CD14-positive monocyte (primary cell): ENCODE measurements at regions not wholly inside any gene's neighbourhood (a gene's known extent, or its start where the extent isn't known, plus 50 kb on each side); places are given as distances from the start of the nearest gene placed in this dataset.

Experiments used
- DNase-seq, 3 donors: peaks; one replicate each; pipeline ENCODE4 v3.0.0-alpha.2; 2011 to 2022
- H2AFZ ChIP-seq: 2 replicates; pipeline ENCODE4 v1.6.0; 2012; ENCODE audit warnings: mild to moderate bottlenecking, low read depth, low read length, inconsistent platforms; ENCODE audit not compliant: insufficient read depth, poor library complexity, severe bottlenecking
- H3K27ac ChIP-seq, 2 donors: 1 replicate in 1 of 2; 2 replicates in 1 of 2; pipeline ENCODE4 v1.5.1; 2012 to 2013; ENCODE audit warnings: low read length in 2 of 2, control low read depth in 1 of 2, inconsistent platforms in 1 of 2, low read depth in 1 of 2, mild to moderate bottlenecking in 1 of 2
- H3K27me3 ChIP-seq, 2 donors: one replicate each; pipeline versions ENCODE4 v1.6.0 to v1.6.1; 2011 to 2013; ENCODE audit warnings: low read length in 2 of 2; ENCODE audit not compliant: control insufficient read depth in 2 of 2, insufficient read depth in 2 of 2
- H3K36me3 ChIP-seq, 2 donors: replicated peaks in 1 of 2; 1 replicate in 1 of 2; 2 replicates in 1 of 2; pipeline versions ENCODE4 v1.5.1 to v1.6.1; 2012 to 2013; ENCODE audit warnings: low read length in 2 of 2, control low read depth in 1 of 2, inconsistent platforms in 1 of 2, mild to moderate bottlenecking in 1 of 2; ENCODE audit not compliant: insufficient read depth in 2 of 2, control insufficient read depth in 1 of 2
- H3K4me1 ChIP-seq, 2 donors: 1 replicate in 1 of 2; 2 replicates in 1 of 2; pipeline versions ENCODE4 v1.5.1 to v1.6.1; 2012 to 2013; ENCODE audit warnings: low read length in 2 of 2, control low read depth in 1 of 2, inconsistent platforms in 1 of 2, mild to moderate bottlenecking in 1 of 2, moderate library complexity in 1 of 2; ENCODE audit not compliant: insufficient read depth in 2 of 2, control insufficient read depth in 1 of 2
- H3K4me2 ChIP-seq: replicated peaks from 2 replicates; pipeline ENCODE3; 2012; ENCODE audit warnings: low read length, moderate library complexity, mild to moderate bottlenecking; ENCODE audit not compliant: poor library complexity, severe bottlenecking; ENCODE audit errors: extremely low read depth
- H3K4me3 ChIP-seq, 3 experiments: fragments of 200-600 bp in 1 of 3; sonication (generic) in 1 of 3; replicated peaks in 1 of 3; 1 replicate in 2 of 3; 2 replicates in 1 of 3; pipeline ENCODE4 v1.5.1; 2011 to 2013; ENCODE audit warnings: low read length in 3 of 3, mild to moderate bottlenecking in 3 of 3, control low read depth in 2 of 3, low read depth in 2 of 3, inconsistent platforms in 1 of 3, moderate library complexity in 1 of 3
- H3K79me2 ChIP-seq: 2 replicates; pipeline ENCODE4 v1.6.0; 2012; ENCODE audit warnings: mild to moderate bottlenecking, control low read depth, inconsistent platforms, low read length, moderate library complexity; ENCODE audit not compliant: insufficient read depth
- H3K9ac ChIP-seq: 2 replicates; pipeline ENCODE4 v1.6.0; 2017; ENCODE audit warnings: low read length, mild to moderate bottlenecking; ENCODE audit not compliant: insufficient read depth, poor library complexity, severe bottlenecking
- H3K9me3 ChIP-seq, 2 donors: replicated peaks in 1 of 2; 1 replicate in 1 of 2; 2 replicates in 1 of 2; pipeline versions ENCODE4 v1.5.1 to v1.6.1; 2012 to 2013; ENCODE audit warnings: low read length in 2 of 2, control low read depth in 1 of 2; ENCODE audit not compliant: control insufficient read depth in 1 of 2, insufficient read depth in 1 of 2
- H4K20me1 ChIP-seq: 2 replicates; pipeline ENCODE4 v1.6.0; 2012; ENCODE audit warnings: mild to moderate bottlenecking, low read length, control low read depth, moderate library complexity; ENCODE audit not compliant: insufficient read depth
- H3K27ac Mint-ChIP-seq, 7 donors: one replicate each; pipeline ENCODE4 v1.8.0; 2020; ENCODE audit warnings: mild to moderate bottlenecking in 7 of 7, mixed read lengths in 7 of 7, moderate library complexity in 6 of 7, inconsistent platforms in 2 of 7
- H3K27me3 Mint-ChIP-seq, 3 donors: one replicate each; pipeline ENCODE4 v1.8.0; 2021 to 2022; ENCODE audit warnings: low read depth in 3 of 3, mild to moderate bottlenecking in 3 of 3, mixed read lengths in 3 of 3, moderate library complexity in 3 of 3, inconsistent platforms in 1 of 3
- H3K36me3 Mint-ChIP-seq, 2 donors: one replicate each; pipeline ENCODE4 v1.8.0; 2020; ENCODE audit warnings: mixed read lengths in 2 of 2, inconsistent platforms in 1 of 2, mild to moderate bottlenecking in 1 of 2
- H3K4me1 Mint-ChIP-seq: one replicate; pipeline ENCODE4 v1.8.0; 2020; ENCODE audit warnings: mild to moderate bottlenecking, mixed read lengths
- H3K4me3 Mint-ChIP-seq, 2 donors: one replicate each; pipeline ENCODE4 v1.8.0; 2020; ENCODE audit warnings: mild to moderate bottlenecking in 2 of 2, mixed read lengths in 2 of 2, moderate library complexity in 1 of 2
- H3K9me3 Mint-ChIP-seq, 7 donors: one replicate each; pipeline ENCODE4 v1.8.0; 2020 to 2022; ENCODE audit warnings: mixed read lengths in 7 of 7, mild to moderate bottlenecking in 6 of 7, moderate library complexity in 6 of 7, inconsistent platforms in 2 of 7
- CTCF ChIP-seq: fragments of 200-600 bp; IDR thresholded peaks from one replicate; pipeline ENCODE4 v1.8.0; 2022; ENCODE audit warnings: antibody characterized with exemption, mild to moderate bottlenecking
- WGBS: methylation state at CpG from one replicate; pipeline ENCODE4 v1.1.5; 2013; ENCODE audit warnings: missing lambda C conversion rate; ENCODE audit not compliant: insufficient coverage; 5-methylcytosine and 5-hydroxymethylcytosine counted together
- intact Hi-C, 2 donors: fragments of 100-400 bp; cut with micrococcal nuclease; formaldehyde crosslinking; loops; one replicate each; pipeline versions ENCODE4 v1.15.0 to v1.15.1; 2023

GRCh38 chr3:153036846-153037245 is 125.2 kb upstream of the RAP2B start:
- Histone ChIP-seq H3K4me1 (no peaks in the 10 kb centered on the region), H4K20me1 (no peaks in the 10 kb centered on the region), H3K9ac (no peak overlapping the region), H3K4me2 (no peak overlapping the region), H3K27ac (no peak overlapping the region), H3K27me3 (no peaks in the 10 kb centered on the region), H3K36me3 (no peaks in the 10 kb centered on the region), H2AFZ (no peak overlapping the region), H3K9me3 (no peaks in the 10 kb centered on the region), H3K79me2 (no peaks in the 10 kb centered on the region), H3K4me3 (no peak overlapping the region)
- no peaks in the 10 kb centered on the region for H3K27me3 Mint-ChIP-seq
- no peak overlapping the region for H3K4me3 Mint-ChIP-seq
- peaks cover 3% of the 10 kb centered on the region for H3K4me1 Mint-ChIP-seq
- DNase-seq, result no peak
- intact Hi-C loops, result no loop called here
- TF ChIP-seq CTCF, result no peak
- H3K27ac Mint-ChIP-seq, result no peak overlapping the region
- H3K36me3 Mint-ChIP-seq, result no peaks in the 10 kb centered on the region
- peaks cover 0 to 1% (median 0%) of the 10 kb centered on the region in 7 donors for H3K9me3 Mint-ChIP-seq
- no CpG with 5 or more reads among the region's 2 CpGs for WGBS

- no peaks in the 10 kb centered on the region for H3K27me3 ChIP-seq
- Mint-ChIP-seq H3K27ac (peak overlapping the region in 1 of 7 donors; percentile 1), H3K9me3 (peaks cover 0 to 1% (median 0%) of the 10 kb centered on the region in 7 donors), H3K4me3 (no peak overlapping the region), H3K36me3 (no peaks in the 10 kb centered on the region), H3K27me3 (no peaks in the 10 kb centered on the region), H3K4me1 (peaks cover 8% of the 10 kb centered on the region)
- WGBS, result 62% methylated on average over 3 of the region's 5 CpGs
- no peaks in the 10 kb centered on the region for H4K20me1 ChIP-seq
- no peak overlapping the region for H3K9ac ChIP-seq
- no peak overlapping the region for H3K27ac ChIP-seq
- H3K4me3 ChIP-seq, result no peak overlapping the region
- H3K4me1 ChIP-seq, result peaks cover 1 to 3% of the 10 kb centered on the region in 2 donors
- H3K9me3 ChIP-seq, result no peaks in the 10 kb centered on the region
- no peaks in the 10 kb centered on the region for H3K79me2 ChIP-seq
- intact Hi-C loops, result no loop called here
- H2AFZ ChIP-seq, result no peak overlapping the region
- H3K4me2 ChIP-seq, result no peak overlapping the region
- H3K36me3 ChIP-seq, result no peaks in the 10 kb centered on the region
- TF ChIP-seq CTCF, result no peak
- DNase-seq, result no peak
Observed at GRCh38 chr3:153038367-153038766, 123.7 kb upstream of the RAP2B start.
